A673 (cell line): ENCODE measurements at regions not wholly inside any gene's neighbourhood (a gene's known extent, or its start where the extent isn't known, plus 50 kb on each side); places are given as distances from the start of the nearest gene placed in this dataset.

Experiments used
- BruUV-seq: library from RNA; stranded (reverse); fragments of 400-500 nt; replicated peaks from 2 replicates; lab custom pipeline; 2021; lab: Mats Ljungman, UMichigan
- CTCF ChIA-PET: fragments of 300-600 bp; sonication (Branson Sonifier 250); formaldehyde crosslinking; loops from one replicate; lab custom pipeline; 2022; ENCODE audit warnings: antibody characterized with exemption; lab: Charles Lee
- POLR2A ChIA-PET: fragments of 300-600 bp; sonication (Branson Sonifier 250); formaldehyde crosslinking; loops from one replicate; lab custom pipeline; 2022; ENCODE audit warnings: antibody characterized with exemption; ENCODE audit not compliant: low non-redundant PET; lab: Charles Lee
- DNase-seq: peaks from one replicate; pipeline ENCODE4 v3.0.0-alpha.2; 2015; ENCODE audit warnings: low spot score
- H3K27ac ChIP-seq: fragments of 200-600 bp; sonication (generic); 2 replicates; pipeline ENCODE4 v1.5.1; 2016; ENCODE audit warnings: mixed run types, low read depth, mild to moderate bottlenecking, mixed read lengths, antibody characterized with exemption, low read length; ENCODE audit not compliant: poor library complexity, severe bottlenecking
- H3K27me3 ChIP-seq: fragments of 200-600 bp; sonication (generic); replicated peaks from 2 replicates; pipeline ENCODE4 v1.6.1; 2017; ENCODE audit warnings: mixed run types, low read depth, mild to moderate bottlenecking, mixed read lengths, antibody characterized with exemption, low read length; ENCODE audit not compliant: insufficient read depth, poor library complexity
- H3K36me3 ChIP-seq: fragments of 200-600 bp; sonication (generic); 2 replicates; pipeline ENCODE4 v1.6.1; 2016; ENCODE audit warnings: mixed run types, mild to moderate bottlenecking, mixed read lengths, antibody characterized with exemption, low read length; ENCODE audit not compliant: insufficient read depth, poor library complexity, severe bottlenecking
- H3K4me1 ChIP-seq: fragments of 200-600 bp; sonication (generic); 2 replicates; pipeline ENCODE4 v1.6.1; 2017; ENCODE audit warnings: mixed run types, mild to moderate bottlenecking, mixed read lengths, antibody characterized with exemption, low read length; ENCODE audit not compliant: insufficient read depth, poor library complexity, severe bottlenecking
- H3K4me3 ChIP-seq: fragments of 200-600 bp; sonication (generic); 2 replicates; pipeline ENCODE4 v1.5.1; 2016; ENCODE audit warnings: low read depth, mixed run types, mild to moderate bottlenecking, mixed read lengths, low read length; ENCODE audit not compliant: poor library complexity, severe bottlenecking
- H3K9me3 ChIP-seq: fragments of 200-600 bp; sonication (generic); 2 replicates; pipeline ENCODE4 v1.6.1; 2016; ENCODE audit warnings: mixed run types, low read depth, mild to moderate bottlenecking, mixed read lengths, antibody characterized with exemption, low read length; ENCODE audit not compliant: poor library complexity, severe bottlenecking
- EZH2 ChIP-seq: fragments of 200-600 bp; sonication (generic); IDR thresholded peaks from 2 replicates; pipeline ENCODE4 v1.6.1; 2017; ENCODE audit warnings: borderline replicate concordance, low read depth, mild to moderate bottlenecking, mixed read lengths, antibody characterized with exemption, low read length; ENCODE audit not compliant: poor library complexity, severe bottlenecking
- intact Hi-C: fragments of 100-400 bp; cut with micrococcal nuclease; formaldehyde crosslinking; loops from one replicate; pipeline ENCODE4 v1.10.0; 2022; ENCODE audit not compliant: unreplicated experiment
- TF ChIP-seq, protein P1 (sequence below): fragments of 300-800, 200-600 bp; sonication (generic); conservative IDR thresholded peaks from 2 replicates; pipeline ENCODE4 v1.5.1; 2017; ENCODE audit warnings: low read depth, mild to moderate bottlenecking, antibody characterized with exemption, low read length, moderate library complexity, mixed read lengths

GRCh38 chr6:15996030-15996429, 132.9 kb upstream of the MYLIP start:
- intact Hi-C loops: no loop called here
- Histone ChIP-seq H3K27me3 (no peaks in the 10 kb centered on the region), H3K27ac (no peak overlapping the region), H3K4me3 (no peak overlapping the region), H3K4me1 (no peaks in the 10 kb centered on the region), H3K36me3 (no peaks in the 10 kb centered on the region), H3K9me3 (no peaks in the 10 kb centered on the region)
- BruUV-seq: no TSS peak
- no peak for DNase-seq
- TF ChIP-seq EZH2: no peak
- ChIA-PET POLR2A (no interaction called here), CTCF (no interaction called here)

DNA sequence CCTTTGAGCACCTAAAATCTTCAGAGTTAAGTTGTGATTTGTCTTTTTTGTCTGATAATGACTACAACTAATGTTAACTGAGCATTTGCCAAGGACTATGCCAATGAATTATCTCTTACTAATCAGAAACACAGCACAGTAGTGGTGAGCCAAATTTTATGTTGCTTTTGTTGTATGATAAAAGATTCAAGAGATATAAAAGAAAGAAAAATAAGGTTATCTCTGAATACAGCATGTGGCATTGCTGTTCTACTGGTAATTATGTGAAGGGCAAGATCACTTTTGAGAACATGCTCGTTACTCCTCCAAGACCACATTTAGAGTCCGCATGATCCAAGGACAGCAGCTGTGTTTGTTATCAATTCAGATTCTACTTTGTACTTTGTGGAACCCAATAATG, 133.4 kb upstream of the MYLIP start:
- POLR2A ChIA-PET: no interaction called here
- CTCF ChIA-PET: no interaction called here
- no peak for TF ChIP-seq EZH2
- TF ChIP-seq, protein P1, sequence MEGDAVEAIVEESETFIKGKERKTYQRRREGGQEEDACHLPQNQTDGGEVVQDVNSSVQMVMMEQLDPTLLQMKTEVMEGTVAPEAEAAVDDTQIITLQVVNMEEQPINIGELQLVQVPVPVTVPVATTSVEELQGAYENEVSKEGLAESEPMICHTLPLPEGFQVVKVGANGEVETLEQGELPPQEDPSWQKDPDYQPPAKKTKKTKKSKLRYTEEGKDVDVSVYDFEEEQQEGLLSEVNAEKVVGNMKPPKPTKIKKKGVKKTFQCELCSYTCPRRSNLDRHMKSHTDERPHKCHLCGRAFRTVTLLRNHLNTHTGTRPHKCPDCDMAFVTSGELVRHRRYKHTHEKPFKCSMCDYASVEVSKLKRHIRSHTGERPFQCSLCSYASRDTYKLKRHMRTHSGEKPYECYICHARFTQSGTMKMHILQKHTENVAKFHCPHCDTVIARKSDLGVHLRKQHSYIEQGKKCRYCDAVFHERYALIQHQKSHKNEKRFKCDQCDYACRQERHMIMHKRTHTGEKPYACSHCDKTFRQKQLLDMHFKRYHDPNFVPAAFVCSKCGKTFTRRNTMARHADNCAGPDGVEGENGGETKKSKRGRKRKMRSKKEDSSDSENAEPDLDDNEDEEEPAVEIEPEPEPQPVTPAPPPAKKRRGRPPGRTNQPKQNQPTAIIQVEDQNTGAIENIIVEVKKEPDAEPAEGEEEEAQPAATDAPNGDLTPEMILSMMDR: no peak
- Histone ChIP-seq H3K4me1 (no peaks in the 10 kb centered on the region), H3K27ac (no peak overlapping the region), H3K4me3 (no peak overlapping the region), H3K27me3 (no peaks in the 10 kb centered on the region), H3K36me3 (no peaks in the 10 kb centered on the region), H3K9me3 (no peaks in the 10 kb centered on the region)
- BruUV-seq: no TSS peak
- intact Hi-C loops: no loop called here
- DNase-seq: no peak

DNA sequence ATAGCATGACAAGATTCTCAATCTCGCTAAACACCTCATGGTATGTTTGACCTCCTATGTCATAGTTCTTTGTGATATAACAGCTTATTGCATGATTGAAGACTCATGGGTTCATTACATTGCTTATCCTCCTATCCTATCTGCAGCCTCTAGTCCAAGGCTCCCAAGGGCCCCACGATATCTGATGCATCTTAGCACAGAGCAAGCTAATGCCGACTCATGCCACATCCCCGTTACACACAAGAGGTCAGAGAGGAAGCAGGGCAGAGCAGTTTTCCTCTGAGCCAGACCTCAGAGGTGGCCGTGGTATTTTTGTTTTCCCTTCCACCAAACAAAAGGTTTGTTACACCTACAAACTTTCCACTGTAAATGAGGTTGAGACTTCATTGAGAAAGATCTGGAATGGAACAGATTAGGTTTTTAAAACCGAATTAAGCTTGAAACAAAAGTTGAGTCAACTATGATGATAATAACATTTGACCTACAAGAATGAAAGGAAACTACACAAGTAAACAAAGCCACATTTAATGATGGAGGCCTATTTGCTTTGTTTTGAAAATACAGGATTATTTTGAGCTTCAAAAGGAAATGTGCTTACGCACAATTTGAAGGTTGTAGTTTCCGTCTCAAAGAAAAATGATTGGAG, 133.9 kb upstream of the MYLIP start:
- H3K36me3 ChIP-seq: no peaks in the 10 kb centered on the region
- no peak for DNase-seq
- ChIA-PET POLR2A (no interaction called here), CTCF (no interaction called here)
- no peak overlapping the region for H3K27ac ChIP-seq
- no TSS peak for BruUV-seq
- H3K27me3 ChIP-seq: no peaks in the 10 kb centered on the region
- TF ChIP-seq EZH2: no peak
- TF ChIP-seq, protein P1: no peak
- intact Hi-C loops: no loop called here
- H3K4me3 ChIP-seq: no peak overlapping the region
- no peaks in the 10 kb centered on the region for H3K4me1 ChIP-seq
- H3K9me3 ChIP-seq: no peaks in the 10 kb centered on the region

GRCh38 chr6:15993716-15994228, 135.1 kb upstream of the MYLIP start:
- no TSS peak for BruUV-seq
- Histone ChIP-seq H3K4me3 (no peak overlapping the region), H3K9me3 (no peaks in the 10 kb centered on the region), H3K4me1 (no peaks in the 10 kb centered on the region), H3K36me3 (no peaks in the 10 kb centered on the region), H3K27ac (no peak overlapping the region), H3K27me3 (no peaks in the 10 kb centered on the region)
- ChIA-PET CTCF (no interaction called here), POLR2A (no interaction called here)
- no peak for TF ChIP-seq EZH2
- TF ChIP-seq, protein P1: no peak
- intact Hi-C loops: no loop called here
- DNase-seq: no peak
